ENCODE measurements at regions not wholly inside any gene's neighbourhood (a gene's known extent, or its start where the extent isn't known, plus 50 kb on each side); places are given as distances from the start of the nearest gene placed in this dataset.

GRCh38 chr3:153072382-153072781 is 89.6 kb upstream of the RAP2B start:
- Histone ChIP-seq H3K9me2 (ENCODE audit: insufficient read depth, low read length) (no peaks in the 10 kb centered on the region), H2AFZ (ENCODE audit: low read length) (no peak overlapping the region), H3K9me3 (ENCODE audit: low read length) (no peaks in the 10 kb centered on the region), H3K4me3 (ENCODE audit: low read depth, low read length, poor library complexity, severe bottlenecking) (no peak overlapping the region), H3K4me2 (ENCODE audit: low read length) (no peak overlapping the region), H3K36me3 (ENCODE audit: insufficient read depth, low read length) (no peaks in the 10 kb centered on the region), H3K27ac (ENCODE audit: low read depth, low read length, poor library complexity, severe bottlenecking) (no peak overlapping the region), H4K20me1 (ENCODE audit: insufficient read depth, low read length) (no peaks in the 10 kb centered on the region), H3K4me1 (ENCODE audit: insufficient read depth, low read length, poor library complexity, severe bottlenecking) (no peaks in the 10 kb centered on the region), H3K79me2 (ENCODE audit: insufficient read depth, low read depth, low read length) (no peaks in the 10 kb centered on the region)
- POLR2A ChIA-PET: no interaction called here
- no TSS peak for BruUV-seq (replicated peaks)
- intact Hi-C loops (cut with micrococcal nuclease; ENCODE audit: unreplicated experiment): no loop called here
- CTCF ChIA-PET (ENCODE audit: unreplicated experiment): no interaction called here
- TF ChIP-seq EZH2phosphoT487 (IDR thresholded peaks at IDR 0.05; ENCODE audit: borderline replicate concordance, low read depth, low read length) (no peak), CTCF (conservative IDR thresholded peaks at IDR 0.05; ENCODE audit: low read length) (no peak)
- DNase-seq (ENCODE audit: low spot score): no peak

- TF ChIP-seq CTCF (conservative IDR thresholded peaks at IDR 0.05; ENCODE audit: low read length) (no peak), EZH2phosphoT487 (IDR thresholded peaks at IDR 0.05; ENCODE audit: borderline replicate concordance, low read depth, low read length) (no peak)
- intact Hi-C loops (cut with micrococcal nuclease; ENCODE audit: unreplicated experiment): no loop called here
- no peaks in the 10 kb centered on the region for H3K79me2 ChIP-seq (ENCODE audit: insufficient read depth, low read depth, low read length)
- H3K4me2 ChIP-seq (ENCODE audit: low read length): no peak overlapping the region
- ChIA-PET POLR2A (no interaction called here), CTCF (ENCODE audit: unreplicated experiment) (no interaction called here)
- no peaks in the 10 kb centered on the region for H3K36me3 ChIP-seq (ENCODE audit: insufficient read depth, low read length)
- DNase-seq (ENCODE audit: low spot score): no peak
- no peak overlapping the region for H2AFZ ChIP-seq (ENCODE audit: low read length)
- H3K4me3 ChIP-seq (ENCODE audit: low read depth, low read length, poor library complexity, severe bottlenecking): no peak overlapping the region
- no peaks in the 10 kb centered on the region for H3K9me3 ChIP-seq (ENCODE audit: low read length)
- no TSS peak for BruUV-seq (replicated peaks)
- H3K9me2 ChIP-seq (ENCODE audit: insufficient read depth, low read length): no peaks in the 10 kb centered on the region
- H3K4me1 ChIP-seq (ENCODE audit: insufficient read depth, low read length, poor library complexity, severe bottlenecking): no peaks in the 10 kb centered on the region
- no peak overlapping the region for H3K27ac ChIP-seq (ENCODE audit: low read depth, low read length, poor library complexity, severe bottlenecking)
- H4K20me1 ChIP-seq (ENCODE audit: insufficient read depth, low read length): no peaks in the 10 kb centered on the region
Observed at GRCh38 chr3:153072856-153073255, 89.2 kb upstream of the RAP2B start.

- Histone ChIP-seq H3K9me2 (ENCODE audit: insufficient read depth, low read length) (no peaks in the 10 kb centered on the region), H3K36me3 (ENCODE audit: insufficient read depth, low read length) (no peaks in the 10 kb centered on the region), H4K20me1 (ENCODE audit: insufficient read depth, low read length) (no peaks in the 10 kb centered on the region), H3K4me1 (ENCODE audit: insufficient read depth, low read length, poor library complexity, severe bottlenecking) (no peaks in the 10 kb centered on the region), H3K4me3 (ENCODE audit: low read depth, low read length, poor library complexity, severe bottlenecking) (no peak overlapping the region), H3K79me2 (ENCODE audit: insufficient read depth, low read depth, low read length) (no peaks in the 10 kb centered on the region), H3K9me3 (ENCODE audit: low read length) (no peaks in the 10 kb centered on the region), H3K4me2 (ENCODE audit: low read length) (no peak overlapping the region), H3K27ac (ENCODE audit: low read depth, low read length, poor library complexity, severe bottlenecking) (no peak overlapping the region), H2AFZ (ENCODE audit: low read length) (no peak overlapping the region)
- no TSS peak for BruUV-seq (replicated peaks)
- ChIA-PET POLR2A (interaction anchor here (0.7 kb wide), 1 partner anchor 584 kb away, joined by 3 read pairs; no protein-coding TSS in a partner anchor), CTCF (ENCODE audit: unreplicated experiment) (no interaction called here)
- no peak for DNase-seq (ENCODE audit: low spot score)
- intact Hi-C loops (cut with micrococcal nuclease; ENCODE audit: unreplicated experiment): no loop called here
- TF ChIP-seq EZH2phosphoT487 (IDR thresholded peaks at IDR 0.05; ENCODE audit: borderline replicate concordance, low read depth, low read length) (no peak), CTCF (conservative IDR thresholded peaks at IDR 0.05; ENCODE audit: low read length) (no peak)
Observed at GRCh38 chr3:153073636-153074035, 88.4 kb upstream of the RAP2B start.

Data from OCI-LY7 (cell line).